ENCODE measurements at regions not wholly inside any gene's neighbourhood (a gene's known extent, or its start where the extent isn't known, plus 50 kb on each side); places are given as distances from the start of the nearest gene placed in this dataset.

GRCh38 chr20:51121901-51122412 lies 99.0 kb upstream of the KCNG1 start:
- DNase-seq (ENCODE audit: low spot score), result no peak
- TF ChIP-seq, protein P1, sequence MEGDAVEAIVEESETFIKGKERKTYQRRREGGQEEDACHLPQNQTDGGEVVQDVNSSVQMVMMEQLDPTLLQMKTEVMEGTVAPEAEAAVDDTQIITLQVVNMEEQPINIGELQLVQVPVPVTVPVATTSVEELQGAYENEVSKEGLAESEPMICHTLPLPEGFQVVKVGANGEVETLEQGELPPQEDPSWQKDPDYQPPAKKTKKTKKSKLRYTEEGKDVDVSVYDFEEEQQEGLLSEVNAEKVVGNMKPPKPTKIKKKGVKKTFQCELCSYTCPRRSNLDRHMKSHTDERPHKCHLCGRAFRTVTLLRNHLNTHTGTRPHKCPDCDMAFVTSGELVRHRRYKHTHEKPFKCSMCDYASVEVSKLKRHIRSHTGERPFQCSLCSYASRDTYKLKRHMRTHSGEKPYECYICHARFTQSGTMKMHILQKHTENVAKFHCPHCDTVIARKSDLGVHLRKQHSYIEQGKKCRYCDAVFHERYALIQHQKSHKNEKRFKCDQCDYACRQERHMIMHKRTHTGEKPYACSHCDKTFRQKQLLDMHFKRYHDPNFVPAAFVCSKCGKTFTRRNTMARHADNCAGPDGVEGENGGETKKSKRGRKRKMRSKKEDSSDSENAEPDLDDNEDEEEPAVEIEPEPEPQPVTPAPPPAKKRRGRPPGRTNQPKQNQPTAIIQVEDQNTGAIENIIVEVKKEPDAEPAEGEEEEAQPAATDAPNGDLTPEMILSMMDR (IDR thresholded peaks at IDR 0.05; ENCODE audit: extremely low read depth, missing control alignments), result no peak

- no peak for DNase-seq (ENCODE audit: low spot score)
- TF ChIP-seq, protein P1 (IDR thresholded peaks at IDR 0.05; ENCODE audit: extremely low read depth, missing control alignments), result no peak
Measured at GRCh38 chr20:51121272-51121671, 98.4 kb upstream of the KCNG1 start.

DNA sequence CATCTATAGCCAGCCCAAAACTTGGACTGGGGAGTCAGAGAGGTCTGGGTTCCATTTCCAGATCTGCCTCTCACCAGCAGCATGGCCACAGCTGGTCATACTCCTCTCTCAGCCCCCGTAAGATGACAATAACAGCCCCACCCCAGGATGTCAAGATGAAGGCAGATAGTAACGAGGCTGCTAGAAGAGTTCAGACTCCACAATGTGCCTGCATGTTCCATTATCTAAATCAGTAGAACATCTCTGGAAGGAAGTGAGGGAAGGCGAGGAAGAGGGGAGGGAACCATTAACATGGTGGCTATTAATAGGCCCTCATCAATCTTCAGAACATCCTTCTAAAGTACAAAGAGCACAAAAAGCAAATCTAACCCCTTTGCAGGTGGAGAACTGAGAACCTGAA lies 98.0 kb upstream of the KCNG1 start:
- TF ChIP-seq, protein P1 (IDR thresholded peaks at IDR 0.05; ENCODE audit: extremely low read depth, missing control alignments), result no peak
- DNase-seq (ENCODE audit: low spot score), result no peak

DNA sequence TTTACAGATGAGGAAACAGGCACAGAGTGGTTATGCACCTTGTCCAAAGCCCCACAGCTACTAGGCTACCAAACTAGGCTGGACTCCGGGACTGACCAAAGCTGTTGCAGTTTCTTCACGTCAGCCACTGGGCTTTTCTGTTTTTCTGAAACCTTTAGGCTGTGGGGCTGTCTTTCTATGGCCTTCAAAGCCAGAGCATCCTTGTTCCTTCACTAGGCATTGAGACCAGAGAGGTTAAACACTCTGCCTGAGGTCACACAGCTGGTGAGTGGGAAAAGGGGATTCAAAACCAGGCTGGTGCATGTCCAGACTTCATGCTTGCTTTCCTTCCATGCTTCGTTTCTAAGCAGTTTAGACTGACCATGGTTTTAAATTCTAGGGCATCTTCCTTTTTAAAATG lies 97.5 kb upstream of the KCNG1 start:
- TF ChIP-seq, protein P1 (IDR thresholded peaks at IDR 0.05; ENCODE audit: extremely low read depth, missing control alignments), result no peak
- DNase-seq (ENCODE audit: low spot score), result no peak

DNA sequence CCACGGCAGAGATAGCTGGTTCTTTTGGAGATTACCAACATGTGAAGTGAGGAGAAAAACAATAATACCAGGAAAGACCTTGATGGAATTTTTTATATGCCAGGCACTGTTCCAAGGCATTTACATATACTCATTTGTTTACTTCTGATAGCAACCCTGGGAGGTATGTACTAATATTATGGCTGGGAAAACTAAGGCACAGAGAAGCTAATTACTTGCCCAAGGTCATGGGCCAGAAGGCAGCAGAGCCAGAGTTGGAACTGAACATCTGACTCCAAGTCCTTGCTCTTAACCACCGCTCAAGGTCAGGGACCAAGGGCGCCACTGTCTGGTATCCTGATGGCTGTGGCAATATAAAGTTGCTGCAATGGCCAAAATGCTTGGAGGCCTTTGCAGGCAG lies 97.0 kb upstream of the KCNG1 start:
- TF ChIP-seq, protein P1 (IDR thresholded peaks at IDR 0.05; ENCODE audit: extremely low read depth, missing control alignments), result no peak
- DNase-seq (ENCODE audit: low spot score), result no peak

- no peak for DNase-seq (ENCODE audit: low spot score)
- TF ChIP-seq, protein P1 (IDR thresholded peaks at IDR 0.05; ENCODE audit: extremely low read depth, missing control alignments), result no peak
Measured at GRCh38 chr20:51118985-51119527, 96.1 kb upstream of the KCNG1 start.

- TF ChIP-seq, protein P1 (IDR thresholded peaks at IDR 0.05; ENCODE audit: extremely low read depth, missing control alignments), result no peak
- no peak for DNase-seq (ENCODE audit: low spot score)
Measured at GRCh38 chr20:51118216-51118615, 95.3 kb upstream of the KCNG1 start.
